ENCODE measurements at regions not wholly inside any gene's neighbourhood (a gene's known extent, or its start where the extent isn't known, plus 50 kb on each side); places are given as distances from the start of the nearest gene placed in this dataset.

DNA sequence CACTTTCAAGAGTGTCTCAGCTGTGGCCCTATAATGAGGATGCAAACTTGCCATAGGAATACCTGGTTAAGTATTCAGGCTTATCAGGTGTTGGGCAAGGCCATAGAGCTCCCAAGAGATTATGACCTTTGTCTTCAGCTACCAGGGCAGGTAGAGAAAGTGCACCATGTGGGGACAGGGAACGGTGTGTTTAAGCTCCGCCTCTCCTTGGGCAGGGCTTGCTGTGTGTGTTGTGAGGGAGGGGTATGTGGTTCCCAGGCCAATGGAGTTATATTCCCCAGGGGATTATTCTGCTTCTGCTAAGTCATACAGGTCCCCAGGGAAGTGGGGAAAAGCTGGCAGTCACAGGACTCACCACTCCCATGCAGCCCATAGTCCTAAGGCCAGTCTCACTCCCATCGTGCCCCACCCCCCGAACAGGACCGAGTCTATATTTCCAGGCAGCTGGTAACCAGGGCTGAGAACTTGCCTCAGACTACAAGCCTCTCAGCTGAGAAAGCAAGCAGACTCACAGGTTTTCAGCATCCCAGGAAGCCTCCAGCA lies 660.2 kb downstream of the HTR1B start:
- TF ChIP-seq POLR2A (IDR thresholded peaks at IDR 0.05), result no peak
- TF ChIP-seq, protein P1, sequence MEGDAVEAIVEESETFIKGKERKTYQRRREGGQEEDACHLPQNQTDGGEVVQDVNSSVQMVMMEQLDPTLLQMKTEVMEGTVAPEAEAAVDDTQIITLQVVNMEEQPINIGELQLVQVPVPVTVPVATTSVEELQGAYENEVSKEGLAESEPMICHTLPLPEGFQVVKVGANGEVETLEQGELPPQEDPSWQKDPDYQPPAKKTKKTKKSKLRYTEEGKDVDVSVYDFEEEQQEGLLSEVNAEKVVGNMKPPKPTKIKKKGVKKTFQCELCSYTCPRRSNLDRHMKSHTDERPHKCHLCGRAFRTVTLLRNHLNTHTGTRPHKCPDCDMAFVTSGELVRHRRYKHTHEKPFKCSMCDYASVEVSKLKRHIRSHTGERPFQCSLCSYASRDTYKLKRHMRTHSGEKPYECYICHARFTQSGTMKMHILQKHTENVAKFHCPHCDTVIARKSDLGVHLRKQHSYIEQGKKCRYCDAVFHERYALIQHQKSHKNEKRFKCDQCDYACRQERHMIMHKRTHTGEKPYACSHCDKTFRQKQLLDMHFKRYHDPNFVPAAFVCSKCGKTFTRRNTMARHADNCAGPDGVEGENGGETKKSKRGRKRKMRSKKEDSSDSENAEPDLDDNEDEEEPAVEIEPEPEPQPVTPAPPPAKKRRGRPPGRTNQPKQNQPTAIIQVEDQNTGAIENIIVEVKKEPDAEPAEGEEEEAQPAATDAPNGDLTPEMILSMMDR (IDR thresholded peaks at IDR 0.05), result no peak
